HUES48 (cell line): ENCODE measurements at regions not wholly inside any gene's neighbourhood (a gene's known extent, or its start where the extent isn't known, plus 50 kb on each side); places are given as distances from the start of the nearest gene placed in this dataset.

ENCODE experiments used
- H3K27ac ChIP-seq: one replicate; pipeline ENCODE4 v1.7.0; 2013; ENCODE audit warnings: low read depth, low read length, inconsistent platforms
- H3K27me3 ChIP-seq: 2 replicates; pipeline ENCODE4 v1.6.1; 2013; ENCODE audit warnings: mild to moderate bottlenecking, low read length; ENCODE audit not compliant: control insufficient read depth, insufficient read depth
- H3K36me3 ChIP-seq: 2 replicates; pipeline ENCODE4 v1.6.1; 2013; ENCODE audit warnings: low read length; ENCODE audit not compliant: control insufficient read depth, insufficient read depth
- H3K4me1 ChIP-seq: 2 replicates; pipeline ENCODE4 v1.6.1; 2013; ENCODE audit warnings: mild to moderate bottlenecking, low read length; ENCODE audit not compliant: control insufficient read depth, insufficient read depth
- H3K4me3 ChIP-seq: 2 replicates; pipeline ENCODE4 v1.5.1; 2013; ENCODE audit warnings: mild to moderate bottlenecking, low read depth, low read length
- H3K9ac ChIP-seq: 2 replicates; pipeline ENCODE4 v1.6.1; 2013; ENCODE audit warnings: mild to moderate bottlenecking, low read depth, low read length, moderate library complexity
- H3K9me3 ChIP-seq: 2 replicates; pipeline ENCODE4 v1.6.1; 2013; ENCODE audit warnings: low read length; ENCODE audit not compliant: control insufficient read depth, insufficient read depth

- Histone ChIP-seq H3K27me3 (no peaks in the 10 kb centered on the region), H3K9ac (no peak overlapping the region), H3K27ac (no peak overlapping the region), H3K4me3 (no peak overlapping the region), H3K9me3 (no peaks in the 10 kb centered on the region), H3K36me3 (no peaks in the 10 kb centered on the region), H3K4me1 (peaks cover 23% of the 10 kb centered on the region; the same call in 1 of the 2 replicates)
Measured at GRCh38 chr15:35626571-35627318, 80.8 kb upstream of the DPH6 start.

GRCh38 chr15:35627696-35628095 lies 81.7 kb upstream of the DPH6 start:
- Histone ChIP-seq H3K9ac (no peak overlapping the region), H3K27me3 (no peaks in the 10 kb centered on the region), H3K27ac (no peak overlapping the region), H3K36me3 (no peaks in the 10 kb centered on the region), H3K4me3 (no peak overlapping the region), H3K9me3 (no peaks in the 10 kb centered on the region), H3K4me1 (peaks cover 23% of the 10 kb centered on the region; the same call in 1 of the 2 replicates)

GRCh38 chr15:35629766-35630165 lies 83.8 kb upstream of the DPH6 start:
- H3K9me3 ChIP-seq, result no peaks in the 10 kb centered on the region
- H3K27me3 ChIP-seq, result no peaks in the 10 kb centered on the region
- H3K4me3 ChIP-seq, result no peak overlapping the region
- H3K9ac ChIP-seq, result no peak overlapping the region
- H3K4me1 ChIP-seq, result peaks cover 23% of the 10 kb centered on the region; the same call in 1 of the 2 replicates
- H3K27ac ChIP-seq, result no peak overlapping the region
- H3K36me3 ChIP-seq, result no peaks in the 10 kb centered on the region

GRCh38 chr15:35630532-35630931 lies 84.6 kb upstream of the DPH6 start:
- Histone ChIP-seq H3K4me1 (peaks cover 23% of the 10 kb centered on the region; the same call in 1 of the 2 replicates), H3K27me3 (no peaks in the 10 kb centered on the region), H3K4me3 (no peak overlapping the region), H3K27ac (no peak overlapping the region), H3K9ac (no peak overlapping the region), H3K36me3 (no peaks in the 10 kb centered on the region), H3K9me3 (no peaks in the 10 kb centered on the region)

- no peak overlapping the region for H3K4me3 ChIP-seq
- H3K27me3 ChIP-seq, result no peaks in the 10 kb centered on the region
- H3K36me3 ChIP-seq, result no peaks in the 10 kb centered on the region
- H3K9ac ChIP-seq, result no peak overlapping the region
- H3K9me3 ChIP-seq, result no peaks in the 10 kb centered on the region
- H3K27ac ChIP-seq, result no peak overlapping the region
- H3K4me1 ChIP-seq, result peaks cover 21% of the 10 kb centered on the region; the same call in 1 of the 2 replicates
Measured at GRCh38 chr15:35630985-35631384, 85.0 kb upstream of the DPH6 start.

- Histone ChIP-seq H3K27me3 (no peaks in the 10 kb centered on the region), H3K9me3 (no peaks in the 10 kb centered on the region), H3K9ac (no peak overlapping the region), H3K27ac (no peak overlapping the region), H3K4me3 (no peak overlapping the region), H3K36me3 (no peaks in the 10 kb centered on the region), H3K4me1 (0 out of 2 replicates have a peak, but pooled peaks cover 9% of the 10 kb centered on the region)
Measured at GRCh38 chr15:35633677-35634076, 87.7 kb upstream of the DPH6 start.

- Histone ChIP-seq H3K4me1 (no peaks in the 10 kb centered on the region), H3K27ac (no peak overlapping the region), H3K9ac (no peak overlapping the region), H3K36me3 (no peaks in the 10 kb centered on the region), H3K27me3 (no peaks in the 10 kb centered on the region), H3K4me3 (no peak overlapping the region), H3K9me3 (no peaks in the 10 kb centered on the region)
Measured at GRCh38 chr15:35646790-35647189, 100.8 kb upstream of the DPH6 start.

GRCh38 chr15:35647303-35647702 lies 101.3 kb upstream of the DPH6 start:
- no peak overlapping the region for H3K27ac ChIP-seq

GRCh38 chr15:35648941-35649340 lies 103.0 kb upstream of the DPH6 start:
- Histone ChIP-seq H3K27me3 (no peaks in the 10 kb centered on the region), H3K27ac (no peak overlapping the region), H3K4me1 (no peaks in the 10 kb centered on the region), H3K36me3 (no peaks in the 10 kb centered on the region), H3K9ac (no peak overlapping the region), H3K4me3 (no peak overlapping the region), H3K9me3 (no peaks in the 10 kb centered on the region)

More at GRCh38 chr15:35647303-35647702, 101.3 kb upstream of the DPH6 start:
- Histone ChIP-seq H3K9me3 (no peaks in the 10 kb centered on the region), H3K4me1 (no peaks in the 10 kb centered on the region), H3K9ac (no peak overlapping the region), H3K27me3 (no peaks in the 10 kb centered on the region), H3K4me3 (no peak overlapping the region), H3K36me3 (no peaks in the 10 kb centered on the region)

GRCh38 chr15:35649575-35649974 lies 103.6 kb upstream of the DPH6 start:
- Histone ChIP-seq H3K9me3 (no peaks in the 10 kb centered on the region), H3K9ac (no peak overlapping the region), H3K4me1 (no peaks in the 10 kb centered on the region), H3K4me3 (no peak overlapping the region), H3K36me3 (no peaks in the 10 kb centered on the region), H3K27ac (no peak overlapping the region), H3K27me3 (no peaks in the 10 kb centered on the region)

- Histone ChIP-seq H3K27ac (no peak overlapping the region), H3K9me3 (no peaks in the 10 kb centered on the region), H3K4me3 (no peak overlapping the region), H3K4me1 (no peaks in the 10 kb centered on the region), H3K36me3 (no peaks in the 10 kb centered on the region), H3K9ac (no peak overlapping the region), H3K27me3 (no peaks in the 10 kb centered on the region)
Measured at GRCh38 chr15:35654332-35654731, 108.4 kb upstream of the DPH6 start.
